Naive thymus-derived CD8-positive, alpha-beta T cell (primary cell): ENCODE measurements at regions not wholly inside any gene's neighbourhood (a gene's known extent, or its start where the extent isn't known, plus 50 kb on each side); places are given as distances from the start of the nearest gene placed in this dataset.

Experiments
- ATAC-seq, 2 donors: fragments of 150-1000 bp; cut with Tn5 transposase in 1 of 2; sonication (Bioruptor Pico), chemical (Tn5 transposase) in 1 of 2; 1 replicate in 1 of 2; 2 replicates in 1 of 2; pipeline ENCODE4 v1.10.0; 2021; ENCODE audit warnings: mild to moderate bottlenecking in 2 of 2, moderate library complexity in 2 of 2
- POLR2A ChIA-PET: fragments of 350-600 bp; sonication (Branson Sonifier 250); formaldehyde crosslinking; loops from one replicate; lab custom pipeline; 2021; ENCODE audit warnings: antibody characterized with exemption; lab: Charles Lee
- DNase-seq, 10 donors: peaks; one replicate each; pipeline versions ENCODE4 v3.0.0 to v3.0.0-alpha.2; 2020 to 2022
- H3K27ac Mint-ChIP-seq, 10 donors: one replicate each; pipeline ENCODE4 v1.8.0; 2020 to 2022; ENCODE audit warnings: mild to moderate bottlenecking in 10 of 10, mixed read lengths in 10 of 10, moderate library complexity in 4 of 10, inconsistent platforms in 1 of 10
- H3K27me3 Mint-ChIP-seq, 5 donors: one replicate each; pipeline ENCODE4 v1.8.0; 2021 to 2022; ENCODE audit warnings: mixed read lengths in 5 of 5
- H3K36me3 Mint-ChIP-seq, 3 donors: one replicate each; pipeline ENCODE4 v1.8.0; 2020 to 2022; ENCODE audit warnings: mixed read lengths in 3 of 3, mild to moderate bottlenecking in 2 of 3, inconsistent platforms in 1 of 3
- H3K4me1 Mint-ChIP-seq, 4 donors: one replicate each; pipeline ENCODE4 v1.8.0; 2021 to 2022; ENCODE audit warnings: mixed read lengths in 4 of 4
- H3K4me3 Mint-ChIP-seq, 10 donors: one replicate each; pipeline ENCODE4 v1.8.0; 2020 to 2022; ENCODE audit warnings: mild to moderate bottlenecking in 10 of 10, mixed read lengths in 10 of 10, moderate library complexity in 6 of 10, inconsistent platforms in 1 of 10
- H3K9me3 Mint-ChIP-seq, 9 donors: one replicate each; pipeline ENCODE4 v1.8.0; 2020 to 2022; ENCODE audit warnings: mixed read lengths in 9 of 9, mild to moderate bottlenecking in 3 of 9, inconsistent platforms in 1 of 9, moderate library complexity in 1 of 9

GRCh38 chr10:30190577-30191552 lies 131.5 kb upstream of the JCAD start:
- no peak for DNase-seq
- ATAC-seq = no peak
- H3K27me3 Mint-ChIP-seq = peaks cover 3 to 29% (median 8%) of the 10 kb centered on the region in 5 donors
- H3K9me3 Mint-ChIP-seq = peaks cover 0 to 7% (median 2%) of the 10 kb centered on the region in 9 donors
- peaks cover 0 to 5% (median 0%) of the 10 kb centered on the region in 3 donors for H3K36me3 Mint-ChIP-seq
- H3K27ac Mint-ChIP-seq = no peak overlapping the region
- POLR2A ChIA-PET = no interaction called here
- H3K4me1 Mint-ChIP-seq = peaks cover 0 to 9% (median under 1%) of the 10 kb centered on the region in 4 donors
- no peak overlapping the region for H3K4me3 Mint-ChIP-seq

GRCh38 chr10:30189238-30189580 lies 129.8 kb upstream of the JCAD start:
- POLR2A ChIA-PET = no interaction called here

GRCh38 chr10:30188556-30189237 lies 129.3 kb upstream of the JCAD start:
- no peak for ATAC-seq
- H3K36me3 Mint-ChIP-seq = no peaks in the 10 kb centered on the region
- H3K27me3 Mint-ChIP-seq = peaks cover 5 to 29% (median 8%) of the 10 kb centered on the region in 5 donors
- H3K4me1 Mint-ChIP-seq = peaks cover 0 to 9% (median under 1%) of the 10 kb centered on the region in 4 donors
- H3K9me3 Mint-ChIP-seq = no peaks in the 10 kb centered on the region
- POLR2A ChIA-PET = no interaction called here
- H3K27ac Mint-ChIP-seq = no peak overlapping the region
- DNase-seq = no peak
- H3K4me3 Mint-ChIP-seq = no peak overlapping the region

More at GRCh38 chr10:30189238-30189580, 129.8 kb upstream of the JCAD start:
- Mint-ChIP-seq H3K9me3 (peaks cover 0 to 3% (median 0%) of the 10 kb centered on the region in 9 donors), H3K36me3 (peaks cover 0 to 2% (median 0%) of the 10 kb centered on the region in 3 donors), H3K4me1 (peaks cover 0 to 9% (median under 1%) of the 10 kb centered on the region in 4 donors), H3K4me3 (no peak overlapping the region), H3K27ac (no peak overlapping the region), H3K27me3 (peaks cover 5 to 29% (median 8%) of the 10 kb centered on the region in 5 donors)
- no peak for ATAC-seq
- no peak for DNase-seq

- no peak for ATAC-seq
- H3K36me3 Mint-ChIP-seq = no peaks in the 10 kb centered on the region
- no peak for DNase-seq
- POLR2A ChIA-PET = no interaction called here
- H3K27ac Mint-ChIP-seq = no peak overlapping the region
- peaks cover 5 to 27% (median 8%) of the 10 kb centered on the region in 5 donors for H3K27me3 Mint-ChIP-seq
- H3K4me1 Mint-ChIP-seq = peaks cover 0 to 4% (median under 1%) of the 10 kb centered on the region in 4 donors
- no peak overlapping the region for H3K4me3 Mint-ChIP-seq
- no peaks in the 10 kb centered on the region for H3K9me3 Mint-ChIP-seq
Observed at GRCh38 chr10:30188101-30188500, 128.7 kb upstream of the JCAD start.

- ATAC-seq (no peak), DNase-seq (no peak)
- POLR2A ChIA-PET = no interaction called here
- Mint-ChIP-seq H3K36me3 (no peaks in the 10 kb centered on the region), H3K27me3 (peaks cover 3 to 29% (median 7%) of the 10 kb centered on the region in 5 donors), H3K27ac (no peak overlapping the region), H3K9me3 (no peaks in the 10 kb centered on the region), H3K4me3 (no peak overlapping the region), H3K4me1 (no peaks in the 10 kb centered on the region)
Observed at GRCh38 chr10:30187010-30187409, 127.6 kb upstream of the JCAD start.

GRCh38 chr10:30186371-30186875 lies 127.0 kb upstream of the JCAD start:
- Mint-ChIP-seq H3K36me3 (no peaks in the 10 kb centered on the region), H3K27me3 (peaks cover 3 to 29% (median 7%) of the 10 kb centered on the region in 5 donors), H3K27ac (no peak overlapping the region), H3K4me1 (no peaks in the 10 kb centered on the region), H3K4me3 (no peak overlapping the region), H3K9me3 (no peaks in the 10 kb centered on the region)
- DNase-seq (no peak), ATAC-seq (no peak)
- POLR2A ChIA-PET = no interaction called here

GRCh38 chr10:30185916-30186315 lies 126.5 kb upstream of the JCAD start:
- Mint-ChIP-seq H3K27ac (no peak overlapping the region), H3K27me3 (peaks cover 3 to 29% (median 7%) of the 10 kb centered on the region in 5 donors), H3K4me1 (no peaks in the 10 kb centered on the region), H3K4me3 (no peak overlapping the region), H3K36me3 (no peaks in the 10 kb centered on the region), H3K9me3 (no peaks in the 10 kb centered on the region)
- ATAC-seq = no peak
- DNase-seq = no peak
- POLR2A ChIA-PET = no interaction called here

GRCh38 chr10:30185341-30185740 lies 126.0 kb upstream of the JCAD start:
- H3K4me3 Mint-ChIP-seq = no peak overlapping the region
- ATAC-seq (no peak), DNase-seq (no peak)
- H3K27ac Mint-ChIP-seq = no peak overlapping the region
- POLR2A ChIA-PET = no interaction called here
- H3K9me3 Mint-ChIP-seq = no peaks in the 10 kb centered on the region
- no peaks in the 10 kb centered on the region for H3K36me3 Mint-ChIP-seq
- H3K27me3 Mint-ChIP-seq = peaks cover 3 to 29% (median 7%) of the 10 kb centered on the region in 5 donors
- H3K4me1 Mint-ChIP-seq = no peaks in the 10 kb centered on the region

GRCh38 chr10:30184397-30185033 lies 125.1 kb upstream of the JCAD start:
- Mint-ChIP-seq H3K4me1 (no peaks in the 10 kb centered on the region), H3K27me3 (peaks cover 0 to 29% (median 5%) of the 10 kb centered on the region in 5 donors), H3K27ac (no peak overlapping the region), H3K9me3 (no peaks in the 10 kb centered on the region), H3K36me3 (no peaks in the 10 kb centered on the region), H3K4me3 (no peak overlapping the region)
- POLR2A ChIA-PET = no interaction called here
- ATAC-seq = no peak
- no peak for DNase-seq

GRCh38 chr10:30183055-30183402 lies 123.6 kb upstream of the JCAD start:
- H3K27me3 Mint-ChIP-seq = peaks cover 4 to 26% (median 7%) of the 10 kb centered on the region in 5 donors
- DNase-seq (no peak), ATAC-seq (no peak)
- no peaks in the 10 kb centered on the region for H3K9me3 Mint-ChIP-seq
- no peaks in the 10 kb centered on the region for H3K4me1 Mint-ChIP-seq
- H3K27ac Mint-ChIP-seq = no peak overlapping the region
- POLR2A ChIA-PET = no interaction called here
- no peak overlapping the region for H3K4me3 Mint-ChIP-seq
- no peaks in the 10 kb centered on the region for H3K36me3 Mint-ChIP-seq

GRCh38 chr10:30182191-30183054 lies 123.0 kb upstream of the JCAD start:
- Mint-ChIP-seq H3K27ac (no peak overlapping the region), H3K9me3 (no peaks in the 10 kb centered on the region), H3K36me3 (no peaks in the 10 kb centered on the region), H3K4me1 (no peaks in the 10 kb centered on the region), H3K4me3 (no peak overlapping the region), H3K27me3 (peaks cover 4 to 22% (median 10%) of the 10 kb centered on the region in 5 donors)
- ATAC-seq = no peak
- DNase-seq = no peak
- POLR2A ChIA-PET = no interaction called here

- Mint-ChIP-seq H3K4me1 (no peaks in the 10 kb centered on the region), H3K27me3 (peaks cover 5 to 29% (median 14%) of the 10 kb centered on the region in 5 donors), H3K27ac (no peak overlapping the region), H3K4me3 (no peak overlapping the region), H3K36me3 (no peaks in the 10 kb centered on the region), H3K9me3 (no peaks in the 10 kb centered on the region)
- DNase-seq (no peak), ATAC-seq (no peak)
- POLR2A ChIA-PET = no interaction called here
Observed at GRCh38 chr10:30178356-30178964, 119.1 kb upstream of the JCAD start.
